Right ventricle myocardium inferior (tissue), 1 donor: ENCODE measurements at regions not wholly inside any gene's neighbourhood (a gene's known extent, or its start where the extent isn't known, plus 50 kb on each side); places are given as distances from the start of the nearest gene placed in this dataset.

Source experiments
- ATAC-seq: fragments of 200-7000 bp; cut with Tn5 transposase; one replicate; pipeline ENCODE4 v1.9.1; 2020; ENCODE audit warnings: mild to moderate bottlenecking, moderate library complexity
- DNase-seq: peaks from one replicate; pipeline ENCODE4 v3.0.0; 2021; ENCODE audit errors: missing footprints
- intact Hi-C: fragments of 100-400 bp; cut with DNase I; formaldehyde crosslinking; loops from one replicate; pipeline ENCODE4 v1.11.0; 2022
- donor health status: DM: no; HTN: yes; CAD: no; lungs with severe emphysema.

GRCh38 chr5:88436290-88436689 is 167.6 kb upstream of the TMEM161B start:
- no peak for ATAC-seq
- intact Hi-C loops, result no loop called here
- no peak for DNase-seq

GRCh38 chr5:88428633-88429032 is 160.0 kb upstream of the TMEM161B start:
- intact Hi-C loops, result no loop called here
- no peak for DNase-seq
- ATAC-seq, result no peak

- intact Hi-C loops, result no loop called here
- ATAC-seq (no peak), DNase-seq (no peak)
These were observed 157.8 kb upstream of the TMEM161B start for GRCh38 chr5:88426441-88426840.

DNA sequence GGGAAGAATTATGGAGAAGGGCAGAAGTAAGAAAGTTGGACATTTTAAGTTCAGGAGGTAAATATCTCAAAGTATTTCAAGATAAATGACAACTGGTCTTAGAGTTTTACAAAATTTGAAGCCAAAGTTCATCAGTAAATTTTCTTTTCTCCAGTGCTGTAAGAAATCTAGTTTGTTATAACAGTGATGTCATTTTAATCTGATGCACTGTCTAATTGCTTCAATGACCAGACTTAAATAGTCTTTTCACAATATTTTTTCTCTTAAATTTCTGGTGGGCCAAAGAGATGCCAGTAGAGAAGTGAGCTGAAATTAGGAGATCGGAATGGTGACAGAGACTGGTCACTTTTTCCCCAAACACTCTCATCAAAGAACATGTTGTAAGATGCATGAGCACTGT is 156.5 kb upstream of the TMEM161B start:
- intact Hi-C loops, result no loop called here
- ATAC-seq, result no peak

GRCh38 chr5:88419931-88420330 is 151.3 kb upstream of the TMEM161B start:
- ATAC-seq (no peak), DNase-seq (no peak)
- intact Hi-C loops, result no loop called here

More for the DNA sequence above, 156.5 kb upstream of the TMEM161B start:
- DNase-seq, result no peak

DNA sequence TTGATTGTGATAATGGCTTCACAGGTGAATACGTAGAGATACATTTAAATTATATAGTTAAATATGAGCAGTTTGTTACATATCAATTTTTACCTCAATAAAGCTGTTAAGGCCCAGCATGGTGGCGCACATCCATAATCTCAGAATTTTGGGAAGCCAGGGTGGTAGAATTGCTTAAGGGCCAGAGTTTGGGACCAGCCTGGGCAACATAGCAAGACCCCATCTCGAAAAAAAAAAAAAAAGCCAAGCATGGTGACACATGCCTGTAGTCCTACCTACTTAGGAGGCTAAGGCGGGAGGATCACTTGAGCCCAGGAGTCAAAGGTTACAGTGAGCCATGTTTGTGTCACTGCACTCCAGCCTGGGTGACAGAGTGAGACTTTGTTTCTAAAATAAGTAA is 138.7 kb upstream of the TMEM161B start:
- intact Hi-C loops, result no loop called here
- ATAC-seq, result no peak
- DNase-seq, result no peak

GRCh38 chr5:88405783-88406182 is 137.1 kb upstream of the TMEM161B start:
- no peak for ATAC-seq

DNA sequence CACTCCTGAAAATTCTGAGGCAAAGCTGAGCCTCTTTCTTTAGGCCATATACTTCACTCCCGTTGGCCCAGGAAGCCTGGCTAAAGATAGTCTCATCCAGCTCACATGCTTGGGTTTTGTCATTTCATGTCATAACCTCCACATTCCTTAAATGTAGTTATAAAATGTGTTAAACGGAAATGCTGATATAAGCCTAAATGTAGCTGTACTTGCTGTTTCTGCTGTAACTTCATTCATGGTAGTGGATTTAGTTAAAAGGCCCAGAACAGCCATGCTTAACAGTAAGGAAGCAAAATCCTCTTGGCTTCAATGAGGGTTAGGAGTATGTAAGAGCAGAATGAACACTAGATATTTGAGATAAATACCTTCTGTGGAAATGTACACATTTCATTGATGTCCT is 135.8 kb upstream of the TMEM161B start:
- intact Hi-C loops, result no loop called here
- ATAC-seq, result no peak
- no peak for DNase-seq

More at GRCh38 chr5:88405783-88406182, 137.1 kb upstream of the TMEM161B start:
- no peak for DNase-seq
- intact Hi-C loops, result no loop called here

GRCh38 chr5:88401686-88402085 is 133.0 kb upstream of the TMEM161B start:
- DNase-seq (no peak), ATAC-seq (no peak)
- intact Hi-C loops, result no loop called here

- no peak for DNase-seq
- ATAC-seq, result no peak
- intact Hi-C loops, result no loop called here
These were observed 132.6 kb upstream of the TMEM161B start for GRCh38 chr5:88401228-88401627.

DNA sequence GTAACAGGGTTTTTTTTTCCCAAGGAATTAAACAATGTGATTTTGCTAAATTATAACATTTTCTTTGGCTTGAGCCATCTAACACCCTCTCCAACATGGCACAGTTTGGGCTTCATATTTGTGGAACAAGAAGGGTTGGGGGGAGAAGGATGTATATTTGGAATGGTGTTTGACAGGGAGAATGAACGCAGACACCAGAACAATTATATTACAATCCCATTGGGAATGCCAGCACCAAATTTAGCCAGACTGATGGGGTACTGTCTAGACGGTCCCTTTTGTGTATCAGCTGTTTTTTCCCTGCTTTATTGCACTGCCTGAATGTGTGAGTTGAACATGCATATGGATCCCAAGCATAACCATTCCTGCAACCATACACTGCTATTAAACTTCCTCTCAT is 130.9 kb upstream of the TMEM161B start:
- ATAC-seq, result no peak
- intact Hi-C loops, result loop anchor here (5.0 kb wide), 1 partner anchor 132 kb away; the partner anchor contains the start of gene TMEM161B
- no peak for DNase-seq

GRCh38 chr5:88398316-88398715 is 129.7 kb upstream of the TMEM161B start:
- intact Hi-C loops, result loop anchor here (5.0 kb wide), 1 partner anchor 131 kb away; the partner anchor contains the start of gene TMEM161B
- no peak for ATAC-seq
- DNase-seq, result no peak

GRCh38 chr5:88396751-88397281 is 128.2 kb upstream of the TMEM161B start:
- intact Hi-C loops, result loop anchor here (5.0 kb wide), 1 partner anchor 130 kb away; the partner anchor contains the start of gene TMEM161B
- ATAC-seq, result no peak
- DNase-seq, result no peak

DNA sequence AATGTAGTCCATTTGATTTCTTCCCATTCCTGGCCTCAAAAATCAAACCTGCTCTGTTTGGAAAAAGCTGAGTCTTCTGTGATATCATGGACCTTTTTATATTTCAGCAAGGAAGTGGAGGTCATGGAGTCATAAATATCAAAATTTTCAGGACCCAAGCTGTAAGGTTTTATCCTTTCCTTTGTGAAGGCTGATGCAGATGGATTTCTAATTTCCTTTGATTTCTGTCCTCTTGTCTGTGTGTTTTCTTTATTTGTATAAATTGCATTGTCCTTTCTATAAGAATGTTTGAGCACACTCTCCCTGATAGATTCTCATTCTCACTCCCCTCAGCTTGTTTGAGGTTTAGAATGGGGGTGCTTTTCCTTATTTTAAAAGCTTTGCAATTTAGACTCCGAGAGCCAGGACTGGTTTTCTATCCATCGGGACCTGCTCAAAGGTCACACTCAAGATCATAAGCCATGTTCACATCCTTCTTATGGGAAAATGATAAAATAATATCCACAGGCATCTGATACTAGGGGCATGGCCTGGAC is 127.4 kb upstream of the TMEM161B start:
- intact Hi-C loops, result loop anchor here (5.0 kb wide), 1 partner anchor 129 kb away; the partner anchor contains the start of gene TMEM161B
- DNase-seq (no peak), ATAC-seq (no peak)

GRCh38 chr5:88395264-88395663 is 126.6 kb upstream of the TMEM161B start:
- DNase-seq (no peak), ATAC-seq (no peak)
- intact Hi-C loops, result loop anchor here (5.0 kb wide), 1 partner anchor 128 kb away; the partner anchor contains the start of gene TMEM161B

DNA sequence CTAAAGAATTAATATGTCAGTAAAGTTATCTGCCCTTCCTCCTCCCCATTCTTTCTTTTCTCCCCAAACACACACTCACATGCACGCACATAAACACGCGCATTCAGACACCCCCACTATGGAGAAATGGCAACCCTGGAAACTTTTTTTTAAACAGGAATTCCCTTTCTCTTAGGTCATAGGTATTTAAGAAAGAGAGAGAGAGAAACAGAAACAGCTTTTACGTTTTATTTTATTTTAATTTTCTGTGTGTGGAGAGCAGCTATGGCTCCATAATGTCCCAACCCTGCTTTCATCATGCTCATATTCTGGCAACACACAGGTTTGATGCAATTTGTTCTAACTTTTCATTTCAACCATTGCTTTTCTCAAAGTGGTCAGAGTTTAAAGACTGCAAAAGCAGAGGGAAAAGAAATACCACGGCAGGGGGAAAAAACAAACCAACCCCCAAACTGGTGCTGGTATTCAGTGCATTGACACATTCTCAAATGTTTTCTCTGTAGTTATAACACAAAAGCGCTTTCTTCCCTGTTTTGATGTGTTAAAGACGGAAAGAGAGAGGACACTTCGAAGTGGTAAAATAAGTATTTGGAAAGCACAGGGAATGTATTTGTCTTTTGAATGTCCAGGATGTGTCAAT is 126.0 kb upstream of the TMEM161B start:
- intact Hi-C loops, result loop anchor here (5.0 kb wide), 1 partner anchor 127 kb away; the partner anchor contains the start of gene TMEM161B
- ATAC-seq, result no peak
- no peak for DNase-seq

DNA sequence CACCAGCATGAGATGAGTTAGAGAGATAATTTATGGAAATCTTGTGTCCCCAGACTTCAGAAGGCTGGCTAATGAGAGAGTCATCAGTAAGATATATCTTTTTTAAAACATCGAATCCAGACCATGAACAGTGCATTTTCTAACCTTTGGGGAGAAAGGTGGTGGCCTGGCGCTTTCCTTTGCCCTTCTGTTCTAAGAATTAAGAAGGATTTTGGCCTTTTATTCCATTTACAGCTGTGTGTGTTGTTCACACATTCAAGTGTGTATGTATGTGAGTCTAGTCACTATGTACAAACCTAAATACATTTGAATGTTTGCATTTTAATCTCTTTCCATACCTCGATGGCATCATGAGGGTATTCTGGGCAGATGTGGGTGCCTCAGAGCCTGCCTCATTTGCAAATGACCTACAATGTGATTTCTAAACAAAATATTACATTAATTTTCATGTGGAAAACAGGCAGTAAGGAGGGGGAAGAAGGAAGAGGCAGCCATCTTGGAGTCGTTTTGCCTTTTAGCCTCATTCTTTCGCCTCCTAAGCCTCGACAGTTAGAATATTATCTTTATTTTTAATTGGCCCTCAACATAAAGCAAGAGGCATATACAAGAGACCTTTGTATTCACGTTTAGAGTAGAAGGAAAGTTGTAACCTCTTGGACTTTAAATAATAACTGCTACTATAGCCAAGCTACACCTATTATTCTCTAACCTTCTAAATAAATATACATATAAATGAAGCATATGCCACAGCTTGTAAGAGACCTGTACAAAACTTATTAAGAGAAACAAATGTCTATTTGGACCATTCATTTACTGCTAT is 125.3 kb upstream of the TMEM161B start:
- intact Hi-C loops, result no loop called here
- ATAC-seq, result no peak
- no peak for DNase-seq

DNA sequence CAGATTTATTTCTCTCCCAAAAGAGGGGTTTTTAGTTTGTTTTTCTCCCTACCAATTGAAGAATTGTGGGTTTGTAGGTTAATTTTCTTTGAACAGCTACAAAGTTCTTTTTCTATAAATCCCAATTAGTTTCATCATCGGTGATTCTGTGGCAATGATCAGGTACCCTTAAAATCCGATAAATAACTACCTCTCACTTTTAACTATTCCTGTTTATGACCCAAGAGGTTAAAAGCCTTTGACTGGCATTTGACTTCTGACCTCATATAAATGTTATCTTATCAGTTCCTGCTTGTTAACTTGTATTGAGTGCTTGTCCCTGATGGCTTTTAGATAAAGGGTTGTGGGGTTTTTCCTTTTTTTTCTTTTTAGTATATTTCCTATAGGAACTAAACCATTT is 124.4 kb upstream of the TMEM161B start:
- DNase-seq (no peak), ATAC-seq (no peak)
- intact Hi-C loops, result no loop called here

DNA sequence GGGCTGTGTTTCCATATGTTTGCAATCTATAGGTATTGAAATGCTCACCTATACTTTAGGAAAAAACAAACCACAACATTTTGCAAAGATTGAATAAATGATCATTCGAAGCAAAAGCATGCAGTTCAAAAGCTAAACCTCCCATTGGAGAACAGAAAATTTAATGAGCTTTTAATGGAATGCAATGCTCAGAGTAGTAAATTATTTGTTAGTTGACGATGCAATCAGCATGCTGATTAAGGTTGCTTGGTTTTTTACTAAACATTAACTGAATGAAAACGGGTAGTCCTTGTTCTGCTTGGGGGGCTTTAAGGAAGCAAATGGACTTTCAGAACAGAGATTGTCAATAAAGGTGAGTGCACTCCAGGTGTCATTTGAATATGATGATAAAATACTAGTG is 123.3 kb upstream of the TMEM161B start:
- DNase-seq (no peak), ATAC-seq (no peak)
- intact Hi-C loops, result no loop called here
